ENCODE measurements at regions not wholly inside any gene's neighbourhood (a gene's known extent, or its start where the extent isn't known, plus 50 kb on each side); places are given as distances from the start of the nearest gene placed in this dataset.

GRCh38 chr15:66880380-66881155 is 178.5 kb downstream of the SMAD6 start:
- no peak for TF ChIP-seq L3MBTL2 (conservative IDR thresholded peaks at IDR 0.05)
- TF ChIP-seq BHLHE40 (IDR thresholded peaks at IDR 0.05; ENCODE audit: borderline replicate concordance): no peak
- no peak for TF ChIP-seq NFRKB (IDR thresholded peaks at IDR 0.05)
- TF ChIP-seq FOXM1 (IDR thresholded peaks at IDR 0.05; ENCODE audit: borderline replicate concordance): no peak
- TF ChIP-seq HDGF (IDR thresholded peaks at IDR 0.05; ENCODE audit: borderline replicate concordance): no peak
- TF ChIP-seq SUZ12 (IDR thresholded peaks at IDR 0.05): no peak
- TF ChIP-seq ARNT (IDR thresholded peaks at IDR 0.05): no peak
- TF ChIP-seq FOXK2 (IDR thresholded peaks at IDR 0.05): no peak
- TF ChIP-seq LEF1 (IDR thresholded peaks at IDR 0.05; ENCODE audit: borderline replicate concordance): no peak
- no peak for TF ChIP-seq SP1 (IDR thresholded peaks at IDR 0.05)
- TF ChIP-seq TARDBP (IDR thresholded peaks at IDR 0.05): no peak
- TF ChIP-seq CTBP1 (IDR thresholded peaks at IDR 0.05; ENCODE audit: borderline replicate concordance): no peak
- no peak for TF ChIP-seq FOXA1 (IDR thresholded peaks at IDR 0.05)
- TF ChIP-seq, protein P1, sequence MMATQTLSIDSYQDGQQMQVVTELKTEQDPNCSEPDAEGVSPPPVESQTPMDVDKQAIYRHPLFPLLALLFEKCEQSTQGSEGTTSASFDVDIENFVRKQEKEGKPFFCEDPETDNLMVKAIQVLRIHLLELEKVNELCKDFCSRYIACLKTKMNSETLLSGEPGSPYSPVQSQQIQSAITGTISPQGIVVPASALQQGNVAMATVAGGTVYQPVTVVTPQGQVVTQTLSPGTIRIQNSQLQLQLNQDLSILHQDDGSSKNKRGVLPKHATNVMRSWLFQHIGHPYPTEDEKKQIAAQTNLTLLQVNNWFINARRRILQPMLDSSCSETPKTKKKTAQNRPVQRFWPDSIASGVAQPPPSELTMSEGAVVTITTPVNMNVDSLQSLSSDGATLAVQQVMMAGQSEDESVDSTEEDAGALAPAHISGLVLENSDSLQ (IDR thresholded peaks at IDR 0.05): no peak
